HG03521 (cell line): ENCODE measurements at regions not wholly inside any gene's neighbourhood (a gene's known extent, or its start where the extent isn't known, plus 50 kb on each side); places are given as distances from the start of the nearest gene placed in this dataset.

Experiments
- ATAC-seq: cut with Tn5 transposase; IDR thresholded peaks from one replicate; pipeline ENCODE4 v1.9.1; 2021; ENCODE audit warnings: mild to moderate bottlenecking, moderate library complexity; ENCODE audit not compliant: unreplicated experiment

- ATAC-seq: no peak
Measured at GRCh38 chr5:97658116-97658900, 475.3 kb upstream of the RIOK2 start.

- no peak for ATAC-seq
Measured at GRCh38 chr5:97666783-97667182, 483.7 kb upstream of the RIOK2 start.

GRCh38 chr5:97670447-97670846 is 487.4 kb upstream of the RIOK2 start:
- no peak for ATAC-seq

GRCh38 chr5:97676608-97677007 is 493.6 kb upstream of the RIOK2 start:
- no peak for ATAC-seq

- ATAC-seq: no peak
Measured at GRCh38 chr5:97694091-97694490, 511.0 kb upstream of the RIOK2 start.

DNA sequence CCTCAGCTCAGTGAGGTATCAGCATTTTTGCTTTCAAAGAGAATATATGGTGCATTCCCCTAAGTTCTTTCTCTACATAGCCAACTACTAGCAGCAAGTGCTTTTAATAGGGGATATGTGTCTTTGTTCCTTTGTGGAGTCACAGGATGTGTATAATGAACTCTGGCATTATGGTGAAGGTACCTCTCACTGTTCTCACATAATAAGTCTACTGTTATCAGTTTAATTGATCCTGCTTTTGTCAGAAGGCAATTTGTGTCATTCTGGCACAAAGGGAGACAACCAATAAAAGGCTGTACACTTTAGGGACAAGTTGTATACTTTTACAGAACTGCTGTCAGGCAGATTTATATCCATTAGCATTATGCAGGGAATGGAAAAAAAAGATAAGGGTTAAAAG is 531.4 kb upstream of the RIOK2 start:
- ATAC-seq: no peak

GRCh38 chr5:97726106-97726505 is 543.1 kb upstream of the RIOK2 start:
- no peak for ATAC-seq

- no peak for ATAC-seq
Measured at GRCh38 chr5:97728920-97729319, 545.9 kb upstream of the RIOK2 start.

DNA sequence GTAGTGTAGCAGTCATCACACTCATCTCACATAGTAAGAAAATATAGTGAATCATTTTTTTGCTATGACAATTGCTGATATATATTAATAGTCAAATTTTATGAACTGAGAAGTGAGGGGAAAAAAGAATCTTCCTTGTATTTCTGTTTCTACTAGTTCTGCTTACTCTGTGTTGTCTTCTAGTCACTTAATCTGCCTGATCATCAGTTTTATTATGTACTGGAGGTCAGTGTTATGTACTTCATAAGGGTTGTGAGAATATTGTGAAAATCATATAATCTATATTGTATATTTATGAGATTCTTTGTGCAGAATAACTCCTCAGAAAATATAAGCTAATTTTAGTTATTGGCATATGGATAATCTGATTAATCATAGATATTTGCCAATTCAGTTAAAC is 546.9 kb upstream of the RIOK2 start:
- no peak for ATAC-seq

DNA sequence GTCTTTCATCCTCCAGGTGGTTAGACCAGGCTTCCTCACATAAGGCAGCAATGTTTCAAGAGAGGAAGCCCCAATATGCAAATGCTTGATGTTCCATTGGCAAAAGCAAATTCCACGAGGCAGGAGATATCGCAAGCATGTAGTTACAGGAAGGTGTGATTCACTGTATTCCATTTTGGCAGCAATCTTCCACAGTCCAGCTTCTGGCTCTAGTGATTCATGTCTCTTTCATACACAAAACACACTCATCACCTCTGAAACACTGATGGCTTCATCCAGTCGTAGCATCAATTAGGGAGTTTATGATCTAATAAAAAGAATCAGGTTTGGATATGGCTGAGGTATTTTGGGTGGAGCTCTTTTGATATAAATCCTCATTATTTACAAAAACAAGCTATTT is 552.2 kb upstream of the RIOK2 start:
- no peak for ATAC-seq

DNA sequence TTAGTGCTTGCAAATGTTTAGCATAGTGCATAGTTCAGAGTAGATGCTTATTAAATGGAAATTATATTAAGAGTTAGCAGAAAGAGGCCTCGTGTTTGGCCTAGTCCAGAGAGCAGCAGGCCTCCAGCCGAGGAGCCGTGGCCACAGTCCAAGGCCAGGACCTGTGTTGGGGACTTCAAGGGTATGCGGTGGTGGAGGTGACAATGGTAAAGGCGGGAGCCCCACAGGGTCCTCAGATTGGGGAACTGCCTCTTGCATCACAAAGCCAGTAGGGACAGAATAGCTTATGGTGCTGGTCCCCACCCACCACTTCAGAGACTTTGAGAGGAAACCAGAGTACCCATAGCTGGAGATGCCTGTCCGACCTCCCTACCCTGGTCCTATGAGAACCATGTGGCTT is 554.6 kb upstream of the RIOK2 start:
- no peak for ATAC-seq

GRCh38 chr5:97745817-97746216 is 562.8 kb upstream of the RIOK2 start:
- no peak for ATAC-seq

DNA sequence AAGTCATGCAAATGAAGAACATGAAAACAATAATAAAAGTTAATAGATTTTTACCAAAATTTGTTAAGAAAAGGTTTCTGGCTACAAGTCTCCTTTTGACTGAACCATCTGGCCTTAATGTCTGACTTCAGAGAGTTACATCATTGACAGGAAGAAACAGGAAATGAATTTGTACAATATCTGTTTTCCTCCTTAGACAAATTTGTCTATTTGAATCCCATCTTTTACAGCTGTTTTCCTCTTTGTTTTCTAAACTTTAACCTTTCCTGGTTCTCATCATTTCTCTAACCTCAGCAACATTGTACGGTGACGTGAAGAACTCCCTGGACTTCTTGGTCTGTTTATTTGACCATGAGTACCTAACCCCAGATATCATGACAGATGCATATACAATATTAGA is 567.5 kb upstream of the RIOK2 start:
- ATAC-seq: no peak

DNA sequence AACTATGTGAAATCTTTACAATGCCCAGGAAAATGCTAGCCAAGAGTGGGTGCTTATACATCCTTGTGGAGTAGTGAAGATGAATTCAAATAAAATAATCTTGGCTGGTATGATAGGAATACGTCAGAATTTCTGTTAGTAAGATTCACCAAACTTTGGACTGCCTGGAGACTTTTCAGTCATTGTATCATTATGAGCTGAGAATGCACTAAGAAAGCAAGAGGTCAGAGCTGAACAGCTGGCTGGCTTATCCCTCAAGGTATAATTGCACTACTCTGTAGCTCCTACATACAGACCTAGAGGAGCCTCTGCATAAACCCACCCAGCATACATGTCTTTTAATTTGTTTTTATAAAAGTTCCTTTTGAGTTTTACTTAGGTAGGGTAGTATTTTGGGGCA is 568.5 kb upstream of the RIOK2 start:
- ATAC-seq: no peak

- ATAC-seq: no peak
Measured at GRCh38 chr5:97752871-97753270, 569.8 kb upstream of the RIOK2 start.

- no peak for ATAC-seq
Measured at GRCh38 chr5:97762483-97762882, 579.4 kb upstream of the RIOK2 start.

GRCh38 chr5:97764700-97765099 is 581.7 kb upstream of the RIOK2 start:
- ATAC-seq: no peak

GRCh38 chr5:97778451-97778850 is 595.4 kb upstream of the RIOK2 start:
- ATAC-seq: no peak

GRCh38 chr5:97788369-97788768 is 605.3 kb upstream of the RIOK2 start:
- no peak for ATAC-seq

DNA sequence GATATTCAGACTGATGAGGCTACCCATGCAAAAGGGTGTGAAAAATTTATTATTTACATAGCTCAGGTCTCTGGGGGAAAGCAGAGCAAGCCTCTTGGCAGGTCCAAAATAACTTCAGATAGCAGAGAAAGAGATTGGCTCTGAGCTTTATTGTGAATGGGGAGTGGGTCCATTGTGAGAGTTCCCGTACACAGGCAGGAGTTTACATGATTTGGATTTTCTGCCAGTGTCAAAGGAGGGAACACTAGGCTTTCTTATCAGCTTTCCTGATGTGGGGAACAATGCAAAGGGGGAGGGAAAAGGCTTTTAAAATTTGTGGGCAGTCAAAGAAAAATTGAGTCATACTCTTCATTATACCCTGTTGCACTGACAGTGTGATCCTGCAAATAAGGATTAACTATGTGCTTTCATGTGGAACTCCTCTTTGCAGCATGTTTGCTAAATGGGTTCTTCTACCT is 615.0 kb upstream of the RIOK2 start:
- ATAC-seq: no peak

GRCh38 chr5:97801461-97801860 is 618.4 kb upstream of the RIOK2 start:
- no peak for ATAC-seq

DNA sequence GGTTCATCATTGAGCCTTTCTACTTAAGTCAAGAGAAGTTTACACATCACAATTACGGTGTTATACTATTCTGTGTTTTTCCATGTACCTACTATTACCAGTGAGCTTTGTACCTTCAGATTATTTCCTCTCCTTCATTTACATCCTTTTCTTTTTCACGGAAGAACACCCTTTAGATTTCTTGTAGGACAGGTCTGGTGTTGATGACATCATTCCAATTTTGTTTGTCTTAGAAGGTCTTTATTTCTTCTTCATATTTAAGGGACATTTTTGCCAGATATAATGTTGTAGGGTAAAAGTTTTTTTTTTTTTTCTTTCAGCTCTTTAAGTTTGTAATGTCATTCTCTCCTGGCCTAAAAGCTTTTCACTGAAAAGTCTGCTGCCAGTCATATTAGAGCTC is 637.1 kb upstream of the RIOK2 start:
- ATAC-seq: no peak

DNA sequence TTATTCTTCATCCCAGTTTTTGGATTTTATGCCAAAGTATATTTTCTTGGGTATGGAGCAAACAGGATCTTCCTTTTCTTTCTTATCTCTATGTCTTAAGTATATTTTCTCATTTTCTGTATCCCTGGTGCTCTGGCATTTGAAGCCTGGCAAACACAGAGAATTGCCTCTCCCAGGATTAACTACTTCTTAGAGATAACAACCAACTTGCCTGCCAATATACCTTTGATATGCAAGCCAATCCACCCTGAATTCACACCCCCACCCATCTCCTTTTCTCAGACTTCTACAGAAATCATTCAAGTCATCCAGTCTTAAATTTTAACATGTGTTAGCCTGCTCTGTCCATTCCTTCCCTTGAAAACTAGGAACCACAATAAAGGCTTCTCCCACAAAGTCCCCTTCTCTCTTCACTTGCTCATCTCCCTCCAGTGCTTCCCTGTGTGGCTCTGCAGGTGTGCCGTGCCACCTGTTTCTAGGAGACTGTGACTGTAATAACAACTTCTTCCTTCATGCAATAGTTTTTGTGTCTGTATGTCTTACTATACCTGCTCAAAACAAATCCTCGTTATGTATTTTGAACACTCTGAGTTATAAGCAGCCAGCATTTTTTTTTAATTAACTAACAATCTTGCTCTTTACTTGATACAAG is 649.7 kb upstream of the RIOK2 start:
- ATAC-seq: no peak
